GM12878 (cell line): ENCODE measurements at regions not wholly inside any gene's neighbourhood (a gene's known extent, or its start where the extent isn't known, plus 50 kb on each side); places are given as distances from the start of the nearest gene placed in this dataset.

Experiments
- ATAC-seq: fragments of 200-7000 bp; cut with Tn5 transposase; 3 replicates; pipeline ENCODE4 v1.9.1; 2020; ENCODE audit warnings: mild to moderate bottlenecking, moderate library complexity
- BruUV-seq: library from RNA; stranded (reverse); fragments of 400-500 nt; replicated peaks from 2 replicates; lab custom pipeline; 2021; lab: Mats Ljungman, UMichigan
- CTCF ChIA-PET: fragments of 300-600 bp; sonication (Branson Sonifier 250); formaldehyde crosslinking; extraction: SDS; loops from one replicate; lab custom pipeline; 2021; ENCODE audit warnings: inconsistent platforms; lab: Yijun Ruan, JAX
- POLR2A ChIA-PET: fragments of 350-600 bp; formaldehyde crosslinking; extraction: SDS; loops from one replicate; lab custom pipeline; 2021; ENCODE audit warnings: inconsistent platforms; lab: Charles Lee
- RAD21 ChIA-PET: fragments of 300-600 bp; sonication (Branson Sonifier 250); formaldehyde crosslinking; loops from one replicate; lab custom pipeline; 2023; ENCODE audit warnings: antibody characterized with exemption; ENCODE audit not compliant: unreplicated experiment; lab: Charles Lee
- SMC1A ChIA-PET: fragments of 300-600 bp; sonication (Branson Sonifier 250); formaldehyde crosslinking; loops from one replicate; lab custom pipeline; 2023; ENCODE audit not compliant: unreplicated experiment, uncharacterized antibody; lab: Charles Lee
- DNase-seq: peaks from one replicate; pipeline ENCODE4 v3.0.0-alpha.2; 2011; ENCODE audit warnings: low read depth, low spot score
- FAIRE-seq: peaks from 3 replicates; lab custom pipeline; 2011; peaks lifted over from hg19 to GRCh38; lab: Jason Lieb, UNC
- H2AFZ ChIP-seq: 2 replicates; pipeline ENCODE4 v1.6.0; 2011; ENCODE audit warnings: low read depth, low read length, control low read depth; ENCODE audit not compliant: control insufficient read depth
- H3K27ac ChIP-seq: 2 replicates; pipeline ENCODE4 v1.5.1; 2011; ENCODE audit warnings: control low read depth; ENCODE audit not compliant: control insufficient read depth, insufficient read depth
- H3K27me3 ChIP-seq, 2 experiments: replicated peaks in 1 of 2; 2 replicates each; pipeline versions ENCODE4 v1.6.0 to v1.6.1; 2011; ENCODE audit warnings: low read length in 1 of 2; ENCODE audit not compliant: control insufficient read depth in 2 of 2, insufficient read depth in 2 of 2
- H3K36me3 ChIP-seq, 2 experiments: 2 replicates each; pipeline ENCODE4 v1.5.1; 2011; ENCODE audit warnings: low read length in 1 of 2; ENCODE audit not compliant: control insufficient read depth in 2 of 2, insufficient read depth in 2 of 2
- H3K4me1 ChIP-seq: 2 replicates; pipeline ENCODE4 v1.6.1; 2011; ENCODE audit warnings: mild to moderate bottlenecking, low read length, moderate library complexity, mixed read lengths; ENCODE audit not compliant: control insufficient read depth, insufficient read depth
- H3K4me2 ChIP-seq: 2 replicates; pipeline ENCODE4 v1.6.0; 2011; ENCODE audit warnings: control low read depth; ENCODE audit not compliant: control insufficient read depth, insufficient read depth
- H3K4me3 ChIP-seq: fragments of 200-600 bp; sonication (generic); 2 replicates; pipeline ENCODE4 v1.5.1; 2016
- H3K79me2 ChIP-seq: 2 replicates; pipeline ENCODE4 v1.6.0; 2011; ENCODE audit warnings: low read length; ENCODE audit not compliant: control insufficient read depth, insufficient read depth
- H3K9ac ChIP-seq: 2 replicates; pipeline ENCODE4 v1.8.0; 2011; ENCODE audit warnings: low read length, control low read depth, mixed read lengths; ENCODE audit not compliant: control insufficient read depth, insufficient read depth
- H3K9me3 ChIP-seq: replicated peaks from 3 replicates; pipeline ENCODE4 v1.5.1; 2011; ENCODE audit warnings: mild to moderate bottlenecking, low read length; ENCODE audit not compliant: control insufficient read depth, insufficient read depth
- H4K20me1 ChIP-seq: 2 replicates; pipeline ENCODE4 v1.6.0; 2011; ENCODE audit not compliant: control insufficient read depth, insufficient read depth
- CHD1 ChIP-seq: IDR thresholded peaks from 2 replicates; pipeline ENCODE4 v1.6.1; 2012; ENCODE audit warnings: low read depth, low read length, improper control_type of control experiment
- GABPA ChIP-seq: IDR thresholded peaks from 2 replicates; pipeline ENCODE4 v1.6.1; 2014; ENCODE audit warnings: antibody characterized with exemption, low read depth, mild to moderate bottlenecking, inconsistent platforms
- MEF2B ChIP-seq: fragments of 450-650 bp; IDR thresholded peaks from 2 replicates; pipeline ENCODE4 v1.6.1; 2018; ENCODE audit warnings: mild to moderate bottlenecking, moderate library complexity; ENCODE audit not compliant: partially characterized antibody, poor library complexity, severe bottlenecking
- PML ChIP-seq: IDR thresholded peaks from 2 replicates; pipeline ENCODE4 v1.6.1; 2012; ENCODE audit warnings: low read length, inconsistent platforms
- POLR2AphosphoS5 ChIP-seq: IDR thresholded peaks from 2 replicates; pipeline ENCODE4 v1.6.1; 2011; ENCODE audit warnings: mild to moderate bottlenecking, low read length, inconsistent platforms
- WGBS: methylation state at CpG from one replicate; pipeline ENCODE4 v1.1.6; 2016; ENCODE audit warnings: low lambda C conversion rate; ENCODE audit not compliant: insufficient replicate concordance, insufficient coverage; ENCODE audit errors: missing lambda C conversion rate; 5-methylcytosine and 5-hydroxymethylcytosine counted together
- in situ Hi-C: fragments of 300-500 bp; cut with MboI; formaldehyde crosslinking; loops from 9 replicates; pipeline ENCODE4 v1.14.3; 2018; ENCODE audit warnings: mixed read lengths
- intact Hi-C: fragments of 100-400 bp; cut with micrococcal nuclease; formaldehyde crosslinking; loops from one replicate; pipeline ENCODE4 v1.14.2; 2022; ENCODE audit not compliant: unreplicated experiment
- TF ChIP-seq, protein P1 (sequence below): fragments of 450-650 bp; formaldehyde crosslinking; IDR thresholded peaks from 2 replicates; pipeline ENCODE4 v1.5.0; 2022; ENCODE audit warnings: mild to moderate bottlenecking, missing genetic modification characterization

DNA sequence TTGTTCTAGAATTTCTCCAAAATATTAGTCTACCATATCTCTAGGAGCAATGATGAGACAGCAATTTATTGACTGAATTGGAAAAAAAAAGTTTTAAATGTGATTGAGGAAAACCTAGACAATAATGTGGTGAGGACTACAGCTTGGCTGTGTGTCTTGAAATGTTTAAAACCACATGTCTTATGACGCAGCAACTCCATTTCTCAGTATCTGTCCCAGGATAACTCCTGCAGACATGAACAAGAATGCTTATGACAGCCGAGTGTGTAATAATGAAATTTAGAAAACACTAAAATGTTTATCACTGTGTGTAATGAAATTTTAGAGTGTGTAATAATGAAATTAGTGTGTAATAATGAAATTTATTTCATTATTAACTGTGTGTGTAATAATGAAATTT, 254.1 kb upstream of the DAPK1 start:
- in situ Hi-C loops (no loop called here), intact Hi-C loops (no loop called here)
- no TSS peak for BruUV-seq
- no peak for TF ChIP-seq CHD1
- no peak for TF ChIP-seq PML
- no peak for TF ChIP-seq POLR2AphosphoS5
- TF ChIP-seq, protein P1, sequence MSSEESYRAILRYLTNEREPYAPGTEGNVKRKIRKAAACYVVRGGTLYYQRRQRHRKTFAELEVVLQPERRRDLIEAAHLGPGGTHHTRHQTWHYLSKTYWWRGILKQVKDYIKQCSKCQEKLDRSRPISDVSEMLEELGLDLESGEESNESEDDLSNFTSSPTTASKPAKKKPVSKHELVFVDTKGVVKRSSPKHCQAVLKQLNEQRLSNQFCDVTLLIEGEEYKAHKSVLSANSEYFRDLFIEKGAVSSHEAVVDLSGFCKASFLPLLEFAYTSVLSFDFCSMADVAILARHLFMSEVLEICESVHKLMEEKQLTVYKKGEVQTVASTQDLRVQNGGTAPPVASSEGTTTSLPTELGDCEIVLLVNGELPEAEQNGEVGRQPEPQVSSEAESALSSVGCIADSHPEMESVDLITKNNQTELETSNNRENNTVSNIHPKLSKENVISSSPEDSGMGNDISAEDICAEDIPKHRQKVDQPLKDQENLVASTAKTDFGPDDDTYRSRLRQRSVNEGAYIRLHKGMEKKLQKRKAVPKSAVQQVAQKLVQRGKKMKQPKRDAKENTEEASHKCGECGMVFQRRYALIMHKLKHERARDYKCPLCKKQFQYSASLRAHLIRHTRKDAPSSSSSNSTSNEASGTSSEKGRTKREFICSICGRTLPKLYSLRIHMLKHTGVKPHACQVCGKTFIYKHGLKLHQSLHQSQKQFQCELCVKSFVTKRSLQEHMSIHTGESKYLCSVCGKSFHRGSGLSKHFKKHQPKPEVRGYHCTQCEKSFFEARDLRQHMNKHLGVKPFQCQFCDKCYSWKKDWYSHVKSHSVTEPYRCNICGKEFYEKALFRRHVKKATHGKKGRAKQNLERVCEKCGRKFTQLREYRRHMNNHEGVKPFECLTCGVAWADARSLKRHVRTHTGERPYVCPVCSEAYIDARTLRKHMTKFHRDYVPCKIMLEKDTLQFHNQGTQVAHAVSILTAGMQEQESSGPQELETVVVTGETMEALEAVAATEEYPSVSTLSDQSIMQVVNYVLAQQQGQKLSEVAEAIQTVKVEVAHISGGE (CRISPR knock-in tag) = no peak
- TF ChIP-seq MEF2B = no peak
- no peak for TF ChIP-seq GABPA
- POLR2A ChIA-PET = no interaction called here
- H3K9me3 ChIP-seq = no peaks in the 10 kb centered on the region
- ATAC-seq (no peak), DNase-seq (no peak), FAIRE-seq (no peak)
- no peak overlapping the region for H3K4me2 ChIP-seq
- RAD21 ChIA-PET = no interaction called here
- H3K9ac ChIP-seq = no peak overlapping the region
- H3K4me3 ChIP-seq = no peak overlapping the region
- no peaks in the 10 kb centered on the region for H3K36me3 ChIP-seq
- CTCF ChIA-PET = no interaction called here
- H3K4me1 ChIP-seq = no peaks in the 10 kb centered on the region
- no peak overlapping the region for H2AFZ ChIP-seq
- SMC1A ChIA-PET = no interaction called here
- WGBS = 0% methylated on average over 2 of the region's 2 CpGs
- no peaks in the 10 kb centered on the region for H4K20me1 ChIP-seq
- H3K27me3 ChIP-seq = no peaks in the 10 kb centered on the region
- H3K27ac ChIP-seq = no peak overlapping the region
- no peaks in the 10 kb centered on the region for H3K79me2 ChIP-seq
